Adrenal gland (tissue), 9 donors: ENCODE measurements at regions not wholly inside any gene's neighbourhood (a gene's known extent, or its start where the extent isn't known, plus 50 kb on each side); places are given as distances from the start of the nearest gene placed in this dataset.

ENCODE experiments used
- DNase-seq, 7 donors: peaks; one replicate each; pipeline ENCODE4 v3.0.0-alpha.2; 2019 to 2020
- H3K27ac ChIP-seq, 5 donors: fragments of 200-600 bp; sonication (generic) in 4 of 5; 1 replicate in 3 of 5; 2 replicates in 2 of 5; pipeline versions ENCODE4 v1.5.1 to v1.8.0; 2016 to 2020; ENCODE audit warnings: mild to moderate bottlenecking in 1 of 5
- H3K27me3 ChIP-seq: fragments of 200-600 bp; 2 replicates; pipeline ENCODE4 v1.8.0; 2021
- H3K36me3 ChIP-seq, 2 donors: fragments of 200-600 bp; replicated peaks in 1 of 2; 1 replicate in 1 of 2; 2 replicates in 1 of 2; pipeline versions ENCODE4 v1.5.1 to v1.8.0; 2018 to 2022
- H3K4me1 ChIP-seq, 2 donors: fragments of 200-600 bp; replicated peaks in 1 of 2; 1 replicate in 1 of 2; 2 replicates in 1 of 2; pipeline versions ENCODE4 v1.5.1 to v1.8.0; 2018 to 2021
- H3K4me3 ChIP-seq, 4 donors: fragments of 200-600 bp; sonication (generic) in 3 of 4; one replicate each; pipeline ENCODE4 v1.5.1; 2016 to 2018
- H3K9me3 ChIP-seq, 3 donors: fragments of 200-600 bp; sonication (generic) in 1 of 3; replicated peaks in 1 of 3; 1 replicate in 2 of 3; 2 replicates in 1 of 3; pipeline versions ENCODE4 v1.5.1 to v1.8.0; 2016 to 2021
- POLR2A ChIP-seq, 2 donors: fragments of 450-650 bp; IDR thresholded peaks; one replicate each; pipeline ENCODE4 v1.6.1; 2017; ENCODE audit warnings: antibody characterized with exemption in 2 of 2, mild to moderate bottlenecking in 2 of 2, moderate library complexity in 1 of 2
- WGBS, 4 donors: extraction: QIAGEN DNeasy Blood & Tissue Kit in 2 of 4; methylation state at CpG; one replicate each; pipeline versions ENCODE4 v1.1.5 to v1.1.7; 2013 to 2017; 5-methylcytosine and 5-hydroxymethylcytosine counted together
- intact Hi-C, 2 donors: fragments of 100-400 bp; cut with DNase I; formaldehyde crosslinking; loops; one replicate each; pipeline versions ENCODE4 v1.14.1 to v1.15.0; 2022 to 2023
- TF ChIP-seq, protein P1 (sequence below), 6 experiments: fragments of 450-650 bp in 4 of 6; fragments of 200-600 bp in 2 of 6; sonication (generic) in 1 of 6; IDR thresholded peaks; 1 replicate in 5 of 6; 2 replicates in 1 of 6; pipeline versions ENCODE4 v1.5.1 to v1.8.0; 2016 to 2021; ENCODE audit warnings: antibody characterized with exemption in 6 of 6, mild to moderate bottlenecking in 2 of 6, moderate library complexity in 1 of 6
- donor health status: healthy with polysubstance abuse.
- donor health status: Bipolar disorder and iron deficiency.
- donor health status: DM: yes; HTN: yes; CAD: no.
- donor health status: DM: no; HTN: no; CAD: no.
- donor health status: DM: no; HTN: no; CAD: no.

DNA sequence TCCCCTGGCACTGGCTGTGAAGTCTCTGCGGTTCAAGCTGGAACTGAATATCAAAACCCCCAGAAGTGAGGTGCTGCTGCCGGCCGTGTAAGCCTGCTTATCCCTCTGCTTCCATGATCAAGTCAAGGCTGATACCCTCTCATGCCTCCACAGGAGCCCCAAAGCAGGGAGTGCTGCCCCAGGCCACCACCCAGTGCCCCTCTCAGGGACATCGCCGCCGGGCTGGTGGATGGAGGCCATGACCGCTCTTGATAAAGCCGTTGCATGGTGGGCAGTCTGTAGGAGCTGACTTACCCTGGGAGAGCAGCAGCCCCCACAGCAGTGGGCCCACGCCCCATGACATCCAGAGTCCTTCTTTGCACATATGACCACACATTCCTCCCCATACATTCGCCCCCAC, 162.0 kb upstream of the CST7 start:
- no peak for TF ChIP-seq POLR2A (IDR thresholded peaks at IDR 0.05)
- TF ChIP-seq, protein P1, sequence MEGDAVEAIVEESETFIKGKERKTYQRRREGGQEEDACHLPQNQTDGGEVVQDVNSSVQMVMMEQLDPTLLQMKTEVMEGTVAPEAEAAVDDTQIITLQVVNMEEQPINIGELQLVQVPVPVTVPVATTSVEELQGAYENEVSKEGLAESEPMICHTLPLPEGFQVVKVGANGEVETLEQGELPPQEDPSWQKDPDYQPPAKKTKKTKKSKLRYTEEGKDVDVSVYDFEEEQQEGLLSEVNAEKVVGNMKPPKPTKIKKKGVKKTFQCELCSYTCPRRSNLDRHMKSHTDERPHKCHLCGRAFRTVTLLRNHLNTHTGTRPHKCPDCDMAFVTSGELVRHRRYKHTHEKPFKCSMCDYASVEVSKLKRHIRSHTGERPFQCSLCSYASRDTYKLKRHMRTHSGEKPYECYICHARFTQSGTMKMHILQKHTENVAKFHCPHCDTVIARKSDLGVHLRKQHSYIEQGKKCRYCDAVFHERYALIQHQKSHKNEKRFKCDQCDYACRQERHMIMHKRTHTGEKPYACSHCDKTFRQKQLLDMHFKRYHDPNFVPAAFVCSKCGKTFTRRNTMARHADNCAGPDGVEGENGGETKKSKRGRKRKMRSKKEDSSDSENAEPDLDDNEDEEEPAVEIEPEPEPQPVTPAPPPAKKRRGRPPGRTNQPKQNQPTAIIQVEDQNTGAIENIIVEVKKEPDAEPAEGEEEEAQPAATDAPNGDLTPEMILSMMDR (IDR thresholded peaks at IDR 0.05): no peak
- H3K27ac ChIP-seq: no peak overlapping the region
- H3K27me3 ChIP-seq: no peaks in the 10 kb centered on the region
- no peaks in the 10 kb centered on the region for H3K4me1 ChIP-seq
- no peak for DNase-seq
- 82 to 92% (median 87%) methylated on average over 4 to 10 of the region's 10 CpGs for WGBS, 4 donors
- no peaks in the 10 kb centered on the region for H3K36me3 ChIP-seq
- no peak overlapping the region for H3K4me3 ChIP-seq
- no peaks in the 10 kb centered on the region for H3K9me3 ChIP-seq
- intact Hi-C loops: no loop called here

DNA sequence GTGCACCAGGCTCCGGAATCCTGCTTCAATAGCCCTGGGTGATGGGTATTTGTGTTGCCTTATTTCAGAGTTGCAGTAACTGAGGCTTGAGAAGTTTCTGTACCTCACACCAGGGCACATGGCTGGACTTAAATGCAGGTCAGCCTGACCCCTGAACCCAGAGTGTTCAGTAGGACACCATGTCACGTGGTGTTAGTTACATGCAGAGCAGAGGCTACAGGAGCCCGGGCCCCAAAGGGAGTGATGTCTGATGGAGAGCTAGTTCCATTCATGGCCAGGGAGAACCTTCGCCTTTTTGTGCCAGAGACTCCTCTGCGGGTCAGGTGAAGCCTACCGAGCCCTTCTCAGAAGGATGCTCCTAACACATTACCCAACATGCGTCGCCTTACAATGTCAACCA, 161.4 kb upstream of the CST7 start:
- no peaks in the 10 kb centered on the region for H3K4me1 ChIP-seq
- no peak overlapping the region for H3K4me3 ChIP-seq
- H3K27ac ChIP-seq: no peak overlapping the region
- intact Hi-C loops: no loop called here
- no peaks in the 10 kb centered on the region for H3K36me3 ChIP-seq
- DNase-seq: no peak
- no peak for TF ChIP-seq POLR2A (IDR thresholded peaks at IDR 0.05)
- TF ChIP-seq, protein P1 (IDR thresholded peaks at IDR 0.05): no peak
- no peaks in the 10 kb centered on the region for H3K9me3 ChIP-seq
- 88 to 96% (median 93%) methylated on average over 6 to 8 of the region's 8 CpGs for WGBS, 4 donors
- H3K27me3 ChIP-seq: no peaks in the 10 kb centered on the region

DNA sequence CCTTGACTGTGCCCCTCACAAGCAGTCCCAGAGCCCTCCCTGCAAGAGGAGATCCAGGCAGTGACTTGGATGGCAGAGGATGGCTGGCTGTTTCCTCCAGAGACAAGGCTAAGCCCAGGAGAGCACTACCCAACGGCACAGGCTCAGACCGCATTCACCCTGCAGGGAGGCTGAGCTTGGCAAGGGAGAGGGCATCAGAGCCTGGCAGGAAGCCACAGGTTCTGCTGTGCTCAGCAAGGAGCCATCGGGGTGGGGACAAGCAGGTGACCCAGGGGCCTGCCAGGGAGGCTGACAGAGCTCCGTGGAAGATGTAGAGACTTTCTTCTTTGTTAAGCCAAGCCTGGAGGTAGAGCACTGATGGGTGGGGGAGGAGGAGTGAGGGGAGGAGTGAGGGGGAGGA, 159.2 kb upstream of the CST7 start:
- Histone ChIP-seq H3K27ac (no peak overlapping the region), H3K9me3 (no peaks in the 10 kb centered on the region), H3K27me3 (no peaks in the 10 kb centered on the region), H3K4me1 (no peaks in the 10 kb centered on the region), H3K36me3 (no peaks in the 10 kb centered on the region), H3K4me3 (no peak overlapping the region)
- intact Hi-C loops: no loop called here
- no peak for DNase-seq
- WGBS, 4 donors: 66 to 84% (median 76%) methylated on average over 2 to 4 of the region's 4 CpGs
- TF ChIP-seq POLR2A (IDR thresholded peaks at IDR 0.05): no peak
- TF ChIP-seq, protein P1 (IDR thresholded peaks at IDR 0.05): no peak

DNA sequence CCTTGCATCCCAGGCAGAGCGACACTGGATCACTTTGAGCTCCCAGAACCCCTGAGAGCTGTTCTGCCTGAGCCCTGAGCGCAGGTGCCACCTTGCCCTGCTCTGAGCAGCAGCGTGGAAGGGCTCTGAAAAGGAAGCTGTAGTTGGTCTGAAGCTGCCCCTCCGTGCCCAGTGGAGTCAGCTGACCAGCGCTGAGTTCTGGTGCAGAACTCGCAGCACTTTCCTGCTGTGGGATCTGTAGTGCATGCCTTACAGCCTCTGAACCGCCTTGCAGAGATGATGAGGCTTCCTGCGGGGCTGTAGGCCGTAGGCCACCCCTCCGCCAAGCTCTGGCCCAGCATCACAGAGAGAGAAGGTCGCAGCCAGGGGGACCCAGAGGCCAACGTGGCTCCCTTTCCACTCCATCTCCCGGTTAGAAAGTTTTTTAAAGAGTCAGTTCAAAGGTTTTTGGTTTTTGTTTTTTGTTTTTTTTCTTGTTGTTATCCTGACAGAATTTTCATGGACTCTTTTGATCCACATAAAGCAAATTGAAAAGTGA, 158.3 kb upstream of the CST7 start:
- TF ChIP-seq, protein P1 (IDR thresholded peaks at IDR 0.05): no peak
- no peak for TF ChIP-seq POLR2A (IDR thresholded peaks at IDR 0.05)
- no peak overlapping the region for H3K27ac ChIP-seq
- H3K36me3 ChIP-seq: no peaks in the 10 kb centered on the region
- H3K9me3 ChIP-seq: no peaks in the 10 kb centered on the region
- no peaks in the 10 kb centered on the region for H3K4me1 ChIP-seq
- H3K4me3 ChIP-seq: no peak overlapping the region
- intact Hi-C loops: no loop called here
- no peak for DNase-seq
- H3K27me3 ChIP-seq: no peaks in the 10 kb centered on the region
- WGBS, 4 donors: 64 to 86% (median 76%) methylated on average over 6 to 13 of the region's 13 CpGs
